CD4-positive, alpha-beta T cell treated with Interleukin-4 for 4 hours (primary cell): ENCODE measurements at regions not wholly inside any gene's neighbourhood (a gene's known extent, or its start where the extent isn't known, plus 50 kb on each side); places are given as distances from the start of the nearest gene placed in this dataset.
"Not testable (repeated sequence)": the region's sequence is repeated elsewhere in the genome, so short reads cannot be mapped to it uniquely, and the experiment has no call there.

Experiments
- DNase-seq: peaks from one replicate; pipeline ENCODE4 v3.0.0-alpha.2; 2020

DNA sequence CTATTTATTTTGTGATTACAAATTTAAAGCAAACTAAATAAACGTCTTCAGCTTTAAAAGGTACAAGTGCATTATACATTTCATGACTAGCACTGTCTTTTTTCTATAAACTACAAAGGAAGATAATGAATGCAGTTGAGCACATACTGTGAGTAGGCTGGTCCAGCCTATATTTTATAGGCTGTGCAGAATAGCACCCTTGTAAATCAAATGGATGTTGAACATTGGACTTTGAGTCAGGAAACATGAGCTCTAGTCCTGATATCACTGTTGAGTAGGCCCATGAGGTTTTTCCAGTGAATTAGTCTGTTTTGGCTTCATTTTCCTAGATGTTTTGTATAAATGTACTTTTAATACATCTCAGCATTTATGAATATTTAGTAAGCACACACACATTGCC, 447.3 kb upstream of the KCNMB2 start:
- DNase-seq = no peak

DNA sequence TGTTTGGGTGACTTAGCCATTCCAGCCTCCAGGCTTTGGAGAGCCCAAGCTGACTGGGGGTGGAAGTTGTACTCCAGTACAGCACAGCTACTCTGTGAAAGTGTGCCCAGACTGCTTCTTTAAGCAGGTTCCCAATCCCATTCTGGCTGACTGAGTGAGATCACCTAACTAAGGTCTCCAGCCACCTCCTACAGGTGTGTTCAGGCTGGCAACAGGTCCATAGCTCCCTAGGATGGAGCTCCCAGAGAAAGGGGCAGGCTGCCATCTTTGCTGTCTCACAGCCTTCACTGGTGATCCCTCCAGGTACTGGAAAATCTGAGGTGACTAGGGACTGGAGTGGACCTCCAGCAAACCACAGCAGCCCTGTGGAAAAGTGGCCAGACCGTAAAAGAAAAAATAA, 445.3 kb upstream of the KCNMB2 start:
- no peak for DNase-seq

DNA sequence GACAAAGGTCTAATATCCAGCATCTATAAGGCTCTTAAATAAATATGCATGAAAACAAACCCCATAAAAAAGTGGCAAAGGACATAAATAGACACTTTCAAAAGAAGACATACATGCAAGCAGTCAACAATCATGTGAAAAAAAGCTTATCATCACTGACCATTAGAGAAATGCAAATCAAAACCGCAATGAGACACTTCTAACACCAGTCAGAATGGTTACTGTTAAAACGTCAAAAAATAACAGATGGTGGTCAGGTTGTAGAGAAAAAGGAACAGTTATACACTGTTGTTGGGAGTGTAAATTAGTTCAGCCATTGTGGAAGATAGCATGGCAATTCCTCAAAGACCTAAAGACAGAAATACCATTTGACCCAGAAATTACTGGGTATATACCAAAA, 440.7 kb upstream of the KCNMB2 start:
- no peak for DNase-seq

DNA sequence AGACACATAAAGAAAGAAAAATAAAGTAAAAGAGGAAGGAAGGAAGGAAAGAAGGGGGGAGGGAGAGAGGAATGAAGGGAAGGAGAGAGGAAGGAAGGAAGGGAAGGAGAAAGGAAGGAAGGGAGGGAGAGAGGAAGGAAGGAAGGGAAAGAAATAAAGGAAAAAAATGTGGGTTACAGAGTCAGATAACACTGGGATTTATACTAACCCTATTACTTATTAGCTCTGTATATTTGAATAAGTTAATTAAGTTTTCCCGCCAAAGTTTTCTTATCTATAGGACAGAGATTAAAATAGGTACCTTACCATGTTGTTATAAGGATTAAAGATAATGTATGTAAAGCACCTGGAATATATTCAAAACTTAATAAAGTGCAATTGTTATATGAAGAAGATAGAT, 439.3 kb upstream of the KCNMB2 start:
- no peak for DNase-seq

DNA sequence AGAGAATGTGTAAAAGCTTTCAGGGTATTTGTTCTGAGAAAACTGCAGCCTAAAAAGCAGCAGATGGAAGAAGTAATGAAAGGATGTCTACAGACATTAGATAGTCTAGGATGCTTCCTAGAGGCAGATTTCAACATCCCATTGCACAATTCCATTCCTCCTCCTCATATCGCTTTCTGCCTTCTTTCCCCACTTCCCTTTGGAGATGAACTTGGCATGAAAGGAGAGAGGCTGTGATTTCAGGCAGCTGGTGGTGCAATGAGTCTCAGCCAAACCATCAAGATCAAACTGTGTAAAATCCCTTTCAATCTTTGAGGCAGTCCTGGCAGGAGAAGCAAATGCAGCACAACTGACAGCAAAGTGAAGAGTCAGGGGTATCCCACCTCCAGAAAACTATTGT, 438.7 kb upstream of the KCNMB2 start:
- DNase-seq = no peak

DNA sequence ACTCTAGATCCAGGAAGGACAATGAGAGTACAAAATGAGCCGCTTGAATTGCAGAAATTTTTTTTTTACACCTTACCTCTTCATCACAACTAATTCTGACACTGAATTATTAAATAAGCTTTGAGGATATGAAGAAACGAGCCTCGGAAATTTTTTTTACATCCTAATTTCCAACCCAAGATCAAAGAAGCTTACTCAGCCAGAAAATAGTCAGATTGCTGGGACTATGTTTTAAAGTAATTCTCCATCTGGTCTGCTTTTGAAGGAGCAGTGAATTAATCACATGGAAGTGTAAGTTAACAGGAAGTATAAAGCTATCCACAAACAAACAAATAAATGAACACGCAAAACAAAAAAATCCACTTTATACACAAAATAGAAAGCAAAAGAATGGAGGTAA, 437.0 kb upstream of the KCNMB2 start:
- no peak for DNase-seq

DNA sequence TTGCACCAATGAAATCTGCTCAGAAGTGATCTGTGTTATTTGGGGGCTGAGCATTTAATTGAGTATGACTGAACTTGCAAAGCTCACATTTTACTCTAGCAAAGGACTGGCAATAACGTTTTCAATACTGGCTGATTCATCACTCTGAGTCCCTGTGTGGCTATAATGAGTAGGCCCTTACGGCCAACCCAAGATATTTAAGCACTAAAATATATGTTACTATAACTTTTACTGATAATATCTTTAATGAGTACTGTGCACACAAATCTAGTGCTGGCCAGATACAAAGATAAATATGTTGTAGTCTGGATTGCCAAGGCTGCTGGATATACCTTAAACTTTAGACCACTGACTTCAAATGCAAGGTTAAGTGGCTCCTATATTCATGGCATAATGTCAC, 436.4 kb upstream of the KCNMB2 start:
- no peak for DNase-seq

DNA sequence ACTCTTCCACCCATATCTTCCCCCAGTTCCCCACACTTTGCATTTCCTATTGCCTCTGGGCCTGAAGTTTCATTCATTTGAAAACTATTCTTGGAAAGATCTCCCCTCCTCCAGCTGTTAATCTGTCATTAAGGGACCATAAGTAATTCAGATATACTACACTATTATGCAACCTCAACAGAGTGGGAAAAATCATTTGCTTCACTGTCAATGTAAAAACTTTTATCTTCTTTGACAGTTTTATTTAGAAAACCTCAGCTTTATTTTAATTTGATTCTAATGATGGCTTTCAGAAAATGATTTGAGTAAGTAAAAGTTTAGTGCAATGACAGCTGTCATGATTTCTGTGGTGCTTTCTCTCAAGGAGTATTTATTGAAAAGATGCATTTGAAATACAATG, 435.3 kb upstream of the KCNMB2 start:
- DNase-seq = no peak

DNA sequence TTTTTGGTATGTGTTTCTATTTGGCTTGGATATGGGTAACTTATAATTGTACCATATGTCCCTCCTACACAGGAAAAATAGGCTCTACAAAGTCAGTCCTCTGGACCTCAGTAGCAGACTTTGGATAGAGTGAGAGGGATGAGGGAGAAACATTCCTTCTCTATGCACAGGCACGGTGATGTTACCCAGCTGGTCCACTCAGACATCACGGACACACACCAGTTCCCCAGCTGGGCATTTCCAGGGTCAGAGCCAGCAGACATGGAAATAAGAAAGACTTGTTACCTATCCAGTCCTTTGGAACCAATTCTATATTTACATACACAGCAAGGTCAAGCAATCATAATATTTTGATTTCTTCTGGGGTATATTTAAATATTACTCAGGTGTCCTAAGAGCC, 433.1 kb upstream of the KCNMB2 start:
- DNase-seq = no peak

DNA sequence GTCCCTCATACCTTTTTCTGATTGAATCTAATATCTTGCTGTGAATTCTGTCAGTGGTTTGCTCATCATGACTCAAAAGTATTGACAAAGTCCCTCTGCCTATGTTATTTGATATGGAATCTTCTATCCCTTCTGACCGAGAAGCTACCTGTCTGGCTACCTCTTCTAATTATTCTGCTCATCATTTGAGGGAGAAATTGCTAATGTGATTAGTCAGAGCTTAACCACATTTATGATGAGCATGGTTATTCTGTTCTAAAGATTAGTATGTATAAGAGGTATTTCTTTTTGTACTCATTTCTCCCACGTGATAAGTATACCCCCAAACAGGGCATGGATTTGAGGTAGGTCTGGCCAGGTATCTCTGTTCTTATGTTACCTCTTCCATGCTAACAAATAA, 428.4 kb upstream of the KCNMB2 start:
- no peak for DNase-seq

DNA sequence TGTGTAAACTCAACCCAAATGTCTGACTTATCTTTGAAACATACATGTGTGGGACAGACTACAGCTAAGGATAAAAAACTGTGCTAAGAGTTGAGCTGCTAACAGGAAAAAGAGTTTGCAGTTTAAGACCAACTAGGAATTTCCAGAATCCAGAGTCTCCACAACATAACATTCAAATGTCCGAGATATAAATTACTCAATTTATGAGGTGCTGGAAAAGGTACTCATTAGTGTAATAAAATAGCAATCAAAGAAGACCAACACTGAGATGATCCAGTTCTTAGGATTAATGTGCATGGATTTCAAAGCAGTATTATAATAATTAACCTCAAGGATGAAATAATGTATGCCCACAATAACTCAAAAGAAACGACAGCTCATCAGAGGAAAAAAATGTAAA, 426.5 kb upstream of the KCNMB2 start:
- no peak for DNase-seq

DNA sequence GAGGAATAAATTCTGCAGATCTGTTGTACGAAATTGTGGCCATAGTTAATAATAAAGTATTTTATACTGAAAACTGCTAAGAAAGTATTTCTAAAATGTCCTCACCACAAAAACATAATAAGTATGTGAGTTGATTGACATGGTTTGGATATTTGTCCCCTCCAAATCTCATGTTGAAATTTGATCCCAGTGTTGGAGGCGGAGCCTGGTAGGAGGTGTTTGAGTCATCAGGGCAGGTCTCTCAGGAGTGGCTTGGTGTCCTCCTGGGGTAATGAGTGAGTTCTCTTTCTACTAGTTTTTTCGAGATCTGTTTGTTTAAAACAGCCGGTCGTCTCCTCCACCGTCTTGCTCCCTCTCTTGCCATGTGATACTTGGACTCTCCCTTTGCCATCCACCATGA, 424.1 kb upstream of the KCNMB2 start:
- no peak for DNase-seq

DNA sequence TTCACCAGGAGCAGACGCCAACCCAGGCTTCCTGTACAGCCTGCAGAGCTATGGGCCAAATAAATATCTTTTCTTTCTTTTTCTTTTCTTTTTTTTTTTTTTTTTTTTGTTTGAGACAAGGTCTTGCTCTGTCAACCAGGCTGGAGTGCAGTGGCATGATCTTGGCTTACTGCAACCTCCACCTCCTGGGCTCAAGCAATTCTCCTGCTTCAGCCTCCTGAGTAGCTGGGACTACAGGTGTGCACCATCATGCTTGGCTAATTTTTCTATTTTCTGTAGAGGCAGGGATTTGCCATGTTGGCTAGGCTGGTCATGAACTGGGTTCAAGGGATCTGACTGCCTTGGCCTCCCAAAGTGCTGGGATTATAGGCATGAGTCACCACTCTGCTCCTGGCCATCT, 423.7 kb upstream of the KCNMB2 start:
- DNase-seq = not testable (repeated sequence)

DNA sequence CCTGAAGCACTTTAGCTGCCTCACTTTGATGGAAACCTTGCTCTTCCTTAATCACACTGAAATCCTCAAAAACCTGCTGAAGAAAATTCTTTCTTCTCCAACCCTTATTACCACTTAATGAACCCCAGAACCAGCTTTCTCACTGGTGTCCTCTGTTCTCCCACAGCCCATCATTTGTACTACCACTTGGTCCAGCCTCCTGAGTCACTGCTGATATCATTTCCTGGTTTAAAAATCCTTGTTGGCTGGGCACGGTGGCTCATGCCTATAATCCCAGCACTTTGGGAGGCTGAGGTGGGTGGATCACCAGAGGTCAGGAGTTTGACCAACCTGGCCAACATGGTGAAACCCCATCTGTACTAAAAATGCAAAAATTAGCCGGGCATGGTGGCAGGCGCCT, 418.6 kb upstream of the KCNMB2 start:
- no peak for DNase-seq

DNA sequence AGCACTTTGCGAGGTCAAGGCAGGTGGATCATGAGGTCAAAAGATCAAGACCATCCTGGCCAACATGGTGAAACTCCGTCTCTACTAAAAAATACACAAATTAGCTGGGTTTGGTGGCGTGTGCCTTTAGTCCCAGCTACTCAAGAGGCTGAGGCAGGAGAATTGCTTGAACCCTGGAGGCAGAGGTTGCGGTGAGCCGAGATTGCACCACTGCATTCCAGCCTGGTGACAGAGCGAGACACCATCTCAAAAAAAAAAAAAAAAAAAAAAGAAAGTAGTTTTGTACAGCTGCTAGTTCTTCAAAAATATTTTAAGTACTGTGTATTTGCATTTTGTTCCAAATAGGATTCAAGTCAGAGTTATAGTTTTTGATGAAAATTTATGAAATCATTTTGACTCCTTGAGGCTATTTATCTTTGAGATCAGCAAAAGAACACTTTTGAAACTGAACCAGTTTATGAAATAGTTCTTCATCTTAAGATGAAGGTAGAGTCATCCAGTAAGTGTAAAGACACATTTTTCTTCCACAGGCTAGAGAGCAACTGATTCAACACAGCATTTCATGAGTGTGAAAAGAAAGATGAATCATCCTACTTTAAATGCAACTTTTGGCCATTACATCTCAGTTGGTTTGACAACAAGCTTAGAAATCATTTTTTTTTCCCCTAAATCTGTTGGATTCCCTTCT, 416.5 kb upstream of the KCNMB2 start:
- DNase-seq = not testable (repeated sequence)

DNA sequence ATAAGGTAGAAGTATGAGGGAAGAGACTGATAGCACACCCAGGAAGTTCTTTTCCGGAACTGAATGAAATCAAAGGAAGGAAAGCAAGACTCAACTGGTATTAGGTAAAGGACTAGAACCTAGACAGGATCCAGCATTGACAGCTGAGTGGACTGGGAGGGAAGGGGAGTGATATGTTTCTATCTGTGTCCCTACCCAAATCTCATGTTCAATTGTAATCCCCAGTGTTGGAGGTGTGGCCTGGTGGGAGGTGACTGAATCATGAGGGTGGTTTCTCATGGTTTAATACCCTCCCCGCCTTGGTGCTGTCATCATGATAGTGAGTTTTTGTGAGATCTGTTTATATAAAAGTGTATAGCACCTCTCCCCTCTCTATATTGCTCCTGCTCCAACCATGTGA, 415.9 kb upstream of the KCNMB2 start:
- DNase-seq = no peak

DNA sequence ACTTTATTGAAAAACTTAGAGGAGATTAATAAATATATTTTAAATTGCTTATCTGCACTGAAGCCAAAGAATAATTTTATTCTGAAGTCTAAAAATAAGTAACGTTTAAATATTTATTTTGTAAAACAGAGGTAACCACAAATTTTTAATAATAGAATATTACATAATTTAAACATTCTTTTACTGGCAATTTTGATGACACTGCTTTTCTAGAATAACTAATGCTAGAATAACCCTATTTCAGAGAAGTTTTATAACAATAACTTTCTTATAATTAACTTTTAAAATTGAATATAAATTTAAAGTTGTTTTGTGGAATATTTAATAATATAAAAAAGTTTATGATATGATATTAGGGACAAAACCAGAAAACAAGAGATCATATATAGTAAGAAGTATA, 409.6 kb upstream of the KCNMB2 start:
- no peak for DNase-seq

DNA sequence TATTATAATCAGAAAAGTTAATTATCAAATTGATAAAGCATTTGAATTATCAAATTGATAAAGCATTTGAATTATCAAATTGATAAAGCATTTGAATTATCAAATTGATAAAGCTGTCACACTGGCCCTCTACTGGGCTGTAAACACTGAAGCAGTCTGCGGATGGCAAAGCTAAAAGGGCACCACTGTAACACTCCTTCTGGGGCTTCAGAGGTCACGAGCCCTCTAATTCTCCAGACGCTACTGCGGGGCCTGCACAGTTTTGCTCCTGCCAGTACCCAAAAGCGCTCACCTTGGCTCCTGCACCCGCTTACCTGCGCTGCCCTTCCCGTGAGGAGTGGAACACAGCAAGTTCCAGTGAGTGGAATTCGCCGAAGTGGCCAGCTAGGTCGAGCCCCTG, 409.0 kb upstream of the KCNMB2 start:
- DNase-seq = no peak

DNA sequence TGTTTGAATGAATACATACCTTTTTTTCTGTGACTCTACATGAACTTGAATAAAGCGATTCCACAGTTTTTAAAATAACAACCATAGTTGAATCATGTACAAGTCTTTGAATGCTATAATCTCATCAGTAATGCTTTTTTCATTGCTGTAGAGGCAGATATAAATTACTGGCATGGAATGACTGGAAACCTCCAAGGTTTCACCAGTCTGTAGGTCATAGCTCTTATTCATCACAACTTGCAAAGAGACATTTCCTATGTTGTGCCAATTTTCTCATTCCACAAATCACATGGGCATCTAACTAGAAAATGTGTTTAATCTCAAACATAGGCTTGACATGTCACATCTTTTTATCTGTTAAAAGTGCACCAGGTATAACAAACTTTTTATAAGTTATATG, 407.1 kb upstream of the KCNMB2 start:
- no peak for DNase-seq

DNA sequence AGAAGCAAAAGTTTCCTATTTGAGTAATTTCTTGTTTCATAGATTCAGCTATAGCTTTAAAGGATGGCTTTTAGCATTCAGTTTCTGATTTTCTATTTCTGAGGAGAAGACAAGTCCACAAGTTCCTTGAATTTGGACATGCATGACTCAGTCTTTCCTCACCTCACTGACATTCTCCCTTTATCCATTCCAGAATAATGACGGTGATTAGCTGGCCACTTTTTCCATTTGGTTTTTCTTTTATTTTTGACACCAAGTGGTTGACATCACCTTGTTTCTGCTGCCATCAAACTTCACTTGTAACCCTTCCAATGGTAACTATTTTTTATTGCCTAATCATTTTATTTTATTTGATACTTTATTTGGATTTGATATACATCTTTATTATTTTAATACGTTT, 404.4 kb upstream of the KCNMB2 start:
- DNase-seq = no peak

DNA sequence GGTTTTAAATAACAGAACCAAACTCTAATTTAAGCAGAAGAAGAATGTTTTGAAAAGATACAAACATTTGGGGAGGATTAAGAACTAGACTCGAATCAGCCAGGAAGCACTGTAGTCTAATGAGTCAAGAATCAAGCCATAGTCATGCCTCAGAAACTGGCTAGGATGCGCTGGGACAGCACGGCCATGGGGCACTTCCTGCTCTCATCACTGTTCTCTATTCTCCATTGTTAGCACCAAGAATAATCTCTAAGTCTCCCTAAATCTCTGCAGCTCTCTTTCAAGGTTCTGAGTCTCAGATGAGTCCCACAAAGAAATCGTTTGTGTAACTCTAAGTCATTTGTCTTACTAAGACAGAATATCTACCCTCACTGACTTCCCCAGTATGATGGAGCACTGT, 399.0 kb upstream of the KCNMB2 start:
- DNase-seq = no peak

DNA sequence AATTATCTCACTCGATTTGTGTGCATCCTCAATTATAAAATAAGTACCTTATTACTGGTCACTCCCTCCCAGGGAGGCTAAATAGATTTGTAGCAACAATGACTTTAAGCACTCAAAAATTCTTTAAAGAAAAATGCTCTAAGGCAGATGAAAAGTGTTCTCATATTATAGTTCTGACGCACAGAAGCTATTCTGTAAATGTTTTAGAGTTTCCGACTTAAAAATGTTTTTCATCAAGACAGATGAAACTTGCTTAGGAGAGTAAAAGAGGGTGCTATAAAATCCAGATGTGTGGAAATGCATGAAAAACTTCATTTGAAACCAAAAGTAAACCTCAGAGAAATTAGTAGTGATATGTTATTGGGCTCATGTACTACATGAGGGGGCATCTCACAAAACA, 398.4 kb upstream of the KCNMB2 start:
- DNase-seq = no peak

DNA sequence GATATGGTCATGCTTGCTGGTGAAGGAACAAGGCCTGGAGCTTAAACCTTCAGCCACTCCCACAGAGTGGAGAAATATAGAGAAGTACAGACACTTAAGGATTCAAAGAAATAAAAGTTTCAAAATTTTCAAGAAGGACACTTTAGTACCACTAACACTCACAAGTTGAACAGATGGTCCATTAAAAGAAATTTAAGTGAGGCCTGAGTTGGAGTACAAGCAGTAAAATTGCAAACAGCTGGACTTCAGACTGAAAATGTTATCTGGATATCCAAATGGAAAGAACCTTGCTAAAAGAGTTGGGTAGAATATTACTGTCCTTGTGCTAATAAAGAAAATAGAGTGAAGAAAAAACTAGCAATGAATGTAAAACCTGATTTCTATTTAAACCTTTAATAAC, 397.1 kb upstream of the KCNMB2 start:
- no peak for DNase-seq

DNA sequence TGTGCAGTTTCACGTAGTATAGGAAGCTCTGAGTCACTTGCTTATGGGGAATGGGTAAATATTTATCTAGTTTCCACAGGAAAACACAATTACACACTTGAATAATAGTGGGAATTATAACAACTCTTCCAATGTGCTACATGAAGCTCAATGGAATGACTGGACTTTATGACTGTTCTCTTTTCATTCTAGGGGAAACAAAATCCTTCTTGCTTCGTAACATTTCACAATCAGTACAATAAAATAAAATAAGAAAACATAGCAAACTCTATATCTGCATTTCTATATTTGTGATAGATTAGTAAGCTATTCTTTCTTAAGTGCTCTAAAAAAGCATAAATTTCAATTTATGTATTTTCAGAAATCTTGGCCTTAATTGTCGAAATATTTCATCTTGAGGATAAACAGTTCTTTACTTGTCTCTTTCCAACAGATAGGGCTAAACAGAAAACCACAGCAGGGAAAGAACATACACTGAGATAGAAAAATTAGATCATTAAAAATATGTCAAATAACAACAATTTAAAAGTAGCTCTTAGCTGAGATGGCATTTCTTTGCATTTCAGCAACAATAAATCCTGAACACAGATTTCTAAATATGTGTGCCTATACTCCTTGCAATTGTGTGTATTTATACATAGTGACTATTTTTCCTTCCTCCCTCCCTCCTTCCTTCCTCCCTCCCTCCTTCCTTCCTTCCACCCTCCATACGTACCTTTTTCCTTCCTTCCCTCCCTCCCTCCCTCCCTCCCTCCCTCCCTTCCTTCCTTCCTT, 395.5 kb upstream of the KCNMB2 start:
- no peak for DNase-seq

DNA sequence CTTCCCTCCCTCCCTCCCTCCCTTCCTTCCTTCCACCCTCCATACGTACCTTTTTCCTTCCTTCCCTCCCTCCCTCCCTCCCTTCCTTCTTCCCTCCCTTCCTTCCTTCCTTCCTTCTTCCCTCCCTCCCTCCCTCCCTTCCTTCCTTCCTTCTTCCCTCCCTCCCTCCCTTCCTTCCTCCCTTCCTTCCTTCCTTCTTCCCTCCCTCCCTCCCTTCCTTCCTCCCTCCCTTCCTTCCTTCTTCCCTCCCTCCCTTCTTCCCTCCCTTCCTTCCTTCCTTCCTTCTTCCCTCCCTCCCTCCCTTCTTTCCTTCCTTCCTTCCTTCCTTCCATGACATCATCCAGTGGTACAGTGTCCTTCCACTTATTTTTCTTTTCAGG, 394.9 kb upstream of the KCNMB2 start:
- DNase-seq = not testable (repeated sequence)
